A549 (cell line): ENCODE measurements at regions not wholly inside any gene's neighbourhood (a gene's known extent, or its start where the extent isn't known, plus 50 kb on each side); places are given as distances from the start of the nearest gene placed in this dataset.

Source experiments
- ATAC-seq, 2 experiments: fragments of 200-7000 bp in 1 of 2; fragments of >200 bp in 1 of 2; cut with Nextera tagmentation in 1 of 2; cut with Tn5 transposase in 1 of 2; 3 replicates each; pipeline versions ENCODE4 v1.8.0 to v1.9.1; 2018 to 2020; ENCODE audit warnings: mild to moderate bottlenecking in 1 of 2, moderate library complexity in 1 of 2
- CTCF ChIA-PET: fragments of 300-600 bp; sonication (Branson Sonifier 250); formaldehyde crosslinking; extraction: SDS; loops from one replicate; lab custom pipeline; 2021; ENCODE audit warnings: antibody characterized with exemption, inconsistent platforms; lab: Yijun Ruan, JAX
- POLR2A ChIA-PET: fragments of 350-600 bp; formaldehyde crosslinking; extraction: SDS; loops from one replicate; lab custom pipeline; 2021; ENCODE audit warnings: antibody characterized with exemption, inconsistent platforms; lab: Yijun Ruan, JAX
- DNase-seq, 2 experiments: peaks; one replicate each; pipeline versions ENCODE4 v3.0.0 to v3.0.0-alpha.2; 2011 to 2016; ENCODE audit warnings: low read depth in 1 of 2, low spot score in 1 of 2
- FAIRE-seq: peaks from 2 replicates; lab custom pipeline; 2011; peaks lifted over from hg19 to GRCh38; lab: Jason Lieb, UNC
- H3K27ac ChIP-seq, 2 experiments: fragments of >200 bp; sonication (Bioruptor Twin); formaldehyde crosslinking; 3 replicates each; pipeline ENCODE4 v1.5.1; 2016 to 2017
- H3K4me1 ChIP-seq: fragments of >200 bp; sonication (Bioruptor Twin); formaldehyde crosslinking; 3 replicates; pipeline ENCODE4 v1.6.1; 2016
- H3K4me2 ChIP-seq: fragments of >200 bp; sonication (Bioruptor Twin); formaldehyde crosslinking; 3 replicates; pipeline ENCODE4 v1.6.1; 2016
- H3K4me3 ChIP-seq: fragments of >200 bp; sonication (Bioruptor Twin); formaldehyde crosslinking; 3 replicates; pipeline ENCODE4 v1.5.1; 2016
- H3K9me3 ChIP-seq: fragments of >200 bp; sonication (Bioruptor Twin); formaldehyde crosslinking; 3 replicates; pipeline ENCODE4 v1.6.1; 2016
- CBX2 ChIP-seq: fragments of 200-600 bp; sonication (generic); IDR thresholded peaks from 2 replicates; pipeline ENCODE4 v1.6.1; 2016; ENCODE audit warnings: low read depth, mild to moderate bottlenecking, borderline replicate concordance
- EHF ChIP-seq: fragments of 250-450 bp; sonication (Bioruptor Pico); IDR thresholded peaks from 2 replicates; pipeline ENCODE4 v1.5.0; 2020; ENCODE audit warnings: mild to moderate bottlenecking
- FOSB ChIP-seq: fragments of 250-450 bp; sonication (Bioruptor Pico); IDR thresholded peaks from 2 replicates; pipeline ENCODE4 v1.5.0; 2020; ENCODE audit warnings: mild to moderate bottlenecking, moderate library complexity
- HDAC2 ChIP-seq: fragments of 200-600 bp; sonication (generic); IDR thresholded peaks from 2 replicates; pipeline ENCODE4 v1.6.1; 2016
- HOXB5 ChIP-seq: fragments of 250-450 bp; sonication (Bioruptor Pico); IDR thresholded peaks from 2 replicates; pipeline ENCODE4 v1.5.0; 2020; ENCODE audit warnings: mild to moderate bottlenecking, moderate library complexity
- KDM1A ChIP-seq: fragments of 200-600 bp; sonication (generic); IDR thresholded peaks from 2 replicates; pipeline ENCODE4 v1.6.1; 2016; ENCODE audit warnings: low read depth, mild to moderate bottlenecking
- KDM5A ChIP-seq: fragments of 200-600 bp; sonication (generic); IDR thresholded peaks from 2 replicates; pipeline ENCODE4 v1.6.1; 2016; ENCODE audit warnings: antibody characterized with exemption, mild to moderate bottlenecking
- NPAS2 ChIP-seq: fragments of 250-450 bp; sonication (Bioruptor Pico); IDR thresholded peaks from 2 replicates; pipeline ENCODE4 v1.8.0; 2022; ENCODE audit warnings: mild to moderate bottlenecking, moderate library complexity, borderline replicate concordance
- NR3C1 ChIP-seq: fragments of >200 bp; sonication (Bioruptor Twin); formaldehyde crosslinking; IDR thresholded peaks from 3 replicates; pipeline ENCODE4 v1.6.1; 2017
- PHF8 ChIP-seq: fragments of 200-600 bp; sonication (generic); IDR thresholded peaks from 2 replicates; pipeline ENCODE4 v1.6.1; 2016; ENCODE audit warnings: low read depth, mild to moderate bottlenecking, antibody characterized with exemption, moderate library complexity, borderline replicate concordance
- RFX5 ChIP-seq: fragments of 450-650 bp; IDR thresholded peaks from 2 replicates; pipeline ENCODE4 v1.7.1; 2014; ENCODE audit warnings: antibody characterized with exemption, mild to moderate bottlenecking, moderate library complexity
- RNF2 ChIP-seq: fragments of 200-600 bp; sonication (generic); IDR thresholded peaks from 2 replicates; pipeline ENCODE4 v1.6.1; 2016; ENCODE audit warnings: low read depth, mild to moderate bottlenecking, antibody characterized with exemption, moderate library complexity, borderline replicate concordance
- TFCP2L1 ChIP-seq: fragments of 250-450 bp; sonication (Bioruptor Pico); IDR thresholded peaks from 2 replicates; pipeline ENCODE4 v1.5.0; 2021; ENCODE audit warnings: mild to moderate bottlenecking
- TP53 ChIP-seq: fragments of 250-450 bp; sonication (Bioruptor Pico); IDR thresholded peaks from 2 replicates; pipeline ENCODE4 v1.5.0; 2021; ENCODE audit warnings: mild to moderate bottlenecking, moderate library complexity
- WGBS: methylation state at CpG from one replicate; pipeline ENCODE4 v1.1.6; 2017; ENCODE audit errors: missing lambda C conversion rate; 5-methylcytosine and 5-hydroxymethylcytosine counted together
- TF ChIP-seq, protein P1 (sequence below): fragments of 200-600 bp; sonication (generic); IDR thresholded peaks from 2 replicates; pipeline ENCODE4 v1.6.1; 2016; ENCODE audit warnings: antibody characterized with exemption, mild to moderate bottlenecking, moderate library complexity
- TF ChIP-seq, protein P2 (sequence below): fragments of 150-350 bp; IDR thresholded peaks from 2 replicates; pipeline ENCODE4 v1.6.1; 2014; ENCODE audit warnings: low read depth, mild to moderate bottlenecking, low read length
- TF ChIP-seq, protein P3 (sequence below): fragments of >200 bp; sonication (Bioruptor Twin); formaldehyde crosslinking; IDR thresholded peaks from 3 replicates; pipeline ENCODE4 v1.6.1; 2016

DNA sequence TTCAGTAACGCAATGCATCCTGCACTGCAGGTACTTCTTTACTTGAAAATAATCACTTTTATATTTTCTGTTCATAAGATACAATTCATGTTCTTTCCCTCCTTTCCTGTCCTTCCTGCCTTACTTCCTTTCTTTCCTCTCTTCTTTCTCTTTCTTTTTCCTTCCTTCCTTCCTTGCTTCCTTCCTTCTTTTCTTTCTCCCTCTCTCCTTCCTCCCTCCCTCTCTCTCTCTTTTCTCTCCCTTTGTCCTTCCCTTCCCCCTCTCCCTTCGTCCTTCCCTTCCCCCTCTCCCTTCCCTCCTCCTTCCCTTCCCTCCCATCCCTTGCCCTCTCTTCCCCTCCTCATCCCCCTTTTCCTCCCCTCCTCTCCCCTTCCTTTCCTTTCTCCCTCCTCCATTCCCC, 227.8 kb upstream of the KLF6 start:
- TF ChIP-seq HDAC2 (no peak), NR3C1 (no peak), EHF (CRISPR knock-in tag) (no peak), RFX5 (no peak), CBX2 (no peak), TFCP2L1 (no peak), FOSB (no peak), KDM5A (no peak), HOXB5 (CRISPR knock-in tag) (no peak), KDM1A (no peak), TP53 (CRISPR knock-in tag) (no peak)
- TF ChIP-seq, protein P1, sequence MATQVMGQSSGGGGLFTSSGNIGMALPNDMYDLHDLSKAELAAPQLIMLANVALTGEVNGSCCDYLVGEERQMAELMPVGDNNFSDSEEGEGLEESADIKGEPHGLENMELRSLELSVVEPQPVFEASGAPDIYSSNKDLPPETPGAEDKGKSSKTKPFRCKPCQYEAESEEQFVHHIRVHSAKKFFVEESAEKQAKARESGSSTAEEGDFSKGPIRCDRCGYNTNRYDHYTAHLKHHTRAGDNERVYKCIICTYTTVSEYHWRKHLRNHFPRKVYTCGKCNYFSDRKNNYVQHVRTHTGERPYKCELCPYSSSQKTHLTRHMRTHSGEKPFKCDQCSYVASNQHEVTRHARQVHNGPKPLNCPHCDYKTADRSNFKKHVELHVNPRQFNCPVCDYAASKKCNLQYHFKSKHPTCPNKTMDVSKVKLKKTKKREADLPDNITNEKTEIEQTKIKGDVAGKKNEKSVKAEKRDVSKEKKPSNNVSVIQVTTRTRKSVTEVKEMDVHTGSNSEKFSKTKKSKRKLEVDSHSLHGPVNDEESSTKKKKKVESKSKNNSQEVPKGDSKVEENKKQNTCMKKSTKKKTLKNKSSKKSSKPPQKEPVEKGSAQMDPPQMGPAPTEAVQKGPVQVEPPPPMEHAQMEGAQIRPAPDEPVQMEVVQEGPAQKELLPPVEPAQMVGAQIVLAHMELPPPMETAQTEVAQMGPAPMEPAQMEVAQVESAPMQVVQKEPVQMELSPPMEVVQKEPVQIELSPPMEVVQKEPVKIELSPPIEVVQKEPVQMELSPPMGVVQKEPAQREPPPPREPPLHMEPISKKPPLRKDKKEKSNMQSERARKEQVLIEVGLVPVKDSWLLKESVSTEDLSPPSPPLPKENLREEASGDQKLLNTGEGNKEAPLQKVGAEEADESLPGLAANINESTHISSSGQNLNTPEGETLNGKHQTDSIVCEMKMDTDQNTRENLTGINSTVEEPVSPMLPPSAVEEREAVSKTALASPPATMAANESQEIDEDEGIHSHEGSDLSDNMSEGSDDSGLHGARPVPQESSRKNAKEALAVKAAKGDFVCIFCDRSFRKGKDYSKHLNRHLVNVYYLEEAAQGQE, result no peak
- TF ChIP-seq, protein P2, sequence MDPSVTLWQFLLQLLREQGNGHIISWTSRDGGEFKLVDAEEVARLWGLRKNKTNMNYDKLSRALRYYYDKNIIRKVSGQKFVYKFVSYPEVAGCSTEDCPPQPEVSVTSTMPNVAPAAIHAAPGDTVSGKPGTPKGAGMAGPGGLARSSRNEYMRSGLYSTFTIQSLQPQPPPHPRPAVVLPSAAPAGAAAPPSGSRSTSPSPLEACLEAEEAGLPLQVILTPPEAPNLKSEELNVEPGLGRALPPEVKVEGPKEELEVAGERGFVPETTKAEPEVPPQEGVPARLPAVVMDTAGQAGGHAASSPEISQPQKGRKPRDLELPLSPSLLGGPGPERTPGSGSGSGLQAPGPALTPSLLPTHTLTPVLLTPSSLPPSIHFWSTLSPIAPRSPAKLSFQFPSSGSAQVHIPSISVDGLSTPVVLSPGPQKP, result no peak
- Histone ChIP-seq H3K9me3 (no peaks in the 10 kb centered on the region), H3K4me2 (no peak overlapping the region), H3K4me1 (no peaks in the 10 kb centered on the region), H3K27ac (no peak overlapping the region), H3K4me3 (no peak overlapping the region)
- 87% methylated on average over 1 of the region's 2 CpGs for WGBS
- CTCF ChIA-PET, result no interaction called here
- POLR2A ChIA-PET, result no interaction called here
- DNase-seq, result no peak
- ATAC-seq, result no peak
- no peak for FAIRE-seq

DNA sequence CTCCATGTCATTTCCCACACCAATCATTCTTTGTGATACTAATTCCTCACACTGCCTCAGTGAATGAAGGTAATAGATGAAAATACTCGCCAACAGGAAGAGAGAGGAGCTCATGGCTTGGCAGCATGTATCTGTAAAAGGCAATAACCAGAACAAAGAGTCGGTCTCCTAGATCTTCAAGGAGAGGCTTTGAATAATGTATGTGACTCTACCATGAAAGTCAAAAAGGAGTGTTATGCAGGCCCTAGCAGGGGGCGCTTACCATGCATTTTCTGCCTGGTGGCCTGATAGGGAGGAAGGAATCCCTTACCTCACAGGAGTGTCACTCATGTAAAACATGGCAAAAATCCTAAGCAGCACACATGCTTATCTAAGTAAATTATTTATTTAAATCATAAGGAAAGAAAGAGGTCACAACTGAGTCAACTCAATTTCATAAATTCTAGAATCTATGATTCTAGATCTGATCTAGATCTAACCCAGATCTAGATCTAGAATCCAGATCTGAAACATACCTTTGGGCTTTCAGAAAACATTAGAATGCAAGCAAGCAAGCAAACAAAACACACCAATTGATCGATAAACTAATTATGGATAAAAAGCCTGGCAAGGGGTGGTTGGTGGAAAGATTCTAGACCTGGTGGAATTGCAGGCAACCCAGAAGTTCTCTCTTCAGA, 226.3 kb upstream of the KLF6 start:
- Histone ChIP-seq H3K4me3 (no peak overlapping the region), H3K4me2 (no peak overlapping the region), H3K4me1 (no peaks in the 10 kb centered on the region), H3K9me3 (no peaks in the 10 kb centered on the region)
- ChIA-PET CTCF (no interaction called here), POLR2A (no interaction called here)
- 84% methylated on average over 4 of the region's 4 CpGs for WGBS
- DNase-seq, result no peak
- no peak for ATAC-seq
- no peak for FAIRE-seq
- no peak for TF ChIP-seq NPAS2 (CRISPR knock-in tag)
- TF ChIP-seq, protein P3, sequence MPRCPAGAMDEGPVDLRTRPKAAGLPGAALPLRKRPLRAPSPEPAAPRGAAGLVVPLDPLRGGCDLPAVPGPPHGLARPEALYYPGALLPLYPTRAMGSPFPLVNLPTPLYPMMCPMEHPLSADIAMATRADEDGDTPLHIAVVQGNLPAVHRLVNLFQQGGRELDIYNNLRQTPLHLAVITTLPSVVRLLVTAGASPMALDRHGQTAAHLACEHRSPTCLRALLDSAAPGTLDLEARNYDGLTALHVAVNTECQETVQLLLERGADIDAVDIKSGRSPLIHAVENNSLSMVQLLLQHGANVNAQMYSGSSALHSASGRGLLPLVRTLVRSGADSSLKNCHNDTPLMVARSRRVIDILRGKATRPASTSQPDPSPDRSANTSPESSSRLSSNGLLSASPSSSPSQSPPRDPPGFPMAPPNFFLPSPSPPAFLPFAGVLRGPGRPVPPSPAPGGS, result no peak
- no peak for TF ChIP-seq PHF8
- no peak for TF ChIP-seq NR3C1
- TF ChIP-seq HOXB5 (CRISPR knock-in tag), result no peak
- TF ChIP-seq CBX2, result no peak
- no peak for TF ChIP-seq RNF2
- TF ChIP-seq, all 56 proteins: peak for 0
- H3K27ac ChIP-seq, result no peak overlapping the region
